Activated CD8-positive, alpha-beta T cell treated with anti-CD3 and anti-CD28 coated beads, Interleukin-2, amount 10 ng/mL, durations not matched to agents 7 days and 5 days (primary cell): ENCODE measurements at regions not wholly inside any gene's neighbourhood (a gene's known extent, or its start where the extent isn't known, plus 50 kb on each side); places are given as distances from the start of the nearest gene placed in this dataset.

ENCODE experiments used
- ATAC-seq: fragments of 150-1000 bp; cut with Tn5 transposase; one replicate; pipeline ENCODE4 v1.10.0; 2021; ENCODE audit warnings: moderate library complexity
- CTCF ChIA-PET: fragments of 350-600 bp; sonication (Branson Sonifier 250); formaldehyde crosslinking; loops from one replicate; lab custom pipeline; 2021; ENCODE audit warnings: antibody characterized with exemption; lab: Charles Lee
- POLR2A ChIA-PET: fragments of 350-600 bp; sonication (Branson Sonifier 250); formaldehyde crosslinking; loops from one replicate; lab custom pipeline; 2021; ENCODE audit warnings: antibody characterized with exemption; lab: Charles Lee
- DNase-seq: peaks from one replicate; pipeline ENCODE4 v3.0.0-alpha.2; 2020
- H3K27ac Mint-ChIP-seq: one replicate; pipeline ENCODE4 v1.8.0; 2021; ENCODE audit warnings: mild to moderate bottlenecking, mixed read lengths
- H3K27me3 Mint-ChIP-seq: one replicate; pipeline ENCODE4 v1.8.0; 2021; ENCODE audit warnings: low read depth, mixed read lengths
- H3K36me3 Mint-ChIP-seq: one replicate; pipeline ENCODE4 v1.8.0; 2021; ENCODE audit warnings: low read depth, mixed read lengths
- H3K4me1 Mint-ChIP-seq: one replicate; pipeline ENCODE4 v1.8.0; 2021; ENCODE audit warnings: low read depth, mixed read lengths
- H3K4me3 Mint-ChIP-seq: one replicate; pipeline ENCODE4 v1.8.0; 2021; ENCODE audit warnings: mild to moderate bottlenecking, mixed read lengths
- H3K9me3 Mint-ChIP-seq: one replicate; pipeline ENCODE4 v1.8.0; 2022; ENCODE audit warnings: mixed read lengths; ENCODE audit not compliant: insufficient read depth

DNA sequence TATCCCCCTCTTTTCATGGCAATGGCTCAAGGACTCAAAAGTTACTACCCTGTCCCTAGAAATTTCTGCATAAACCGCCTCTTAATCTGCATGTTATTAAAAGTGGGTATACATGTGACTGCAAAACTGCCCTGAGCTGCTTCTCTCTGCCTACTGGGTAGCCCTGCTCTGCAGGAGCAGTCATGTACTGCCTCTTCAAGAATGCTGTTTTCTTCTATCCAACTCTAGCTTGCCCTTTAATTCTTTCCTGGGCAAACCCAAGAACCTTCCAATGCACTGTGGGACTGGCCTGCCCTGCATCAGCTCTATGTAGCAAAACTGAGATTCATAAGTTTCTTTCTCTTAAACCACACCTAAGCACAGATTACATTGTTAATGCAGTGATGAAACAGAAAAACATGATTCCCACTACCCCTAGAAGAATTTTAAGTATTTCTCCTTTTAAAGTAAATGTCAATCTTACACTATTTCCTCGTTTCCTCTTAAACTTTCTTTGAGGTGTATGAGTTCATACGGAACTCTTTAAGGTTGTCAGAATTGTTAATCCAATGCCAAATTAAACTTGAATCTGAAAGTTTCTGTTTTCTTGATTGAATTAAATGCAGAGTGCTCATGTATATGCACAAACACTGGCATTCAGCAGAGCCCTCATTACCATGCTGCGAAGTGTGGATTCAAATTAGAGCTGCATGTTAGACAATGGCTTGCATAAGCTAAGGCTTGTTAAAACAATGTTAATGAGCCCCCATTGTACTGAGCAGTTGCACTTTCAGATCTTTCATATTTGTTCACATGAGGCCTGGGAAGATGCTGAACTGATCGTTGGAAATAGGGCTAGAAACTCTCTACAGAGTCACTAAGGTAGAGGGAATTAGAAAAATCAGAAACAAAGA, 669.9 kb upstream of the PCDH20 start:
- H3K9me3 Mint-ChIP-seq, result no peaks in the 10 kb centered on the region
- POLR2A ChIA-PET, result no interaction called here
- H3K27me3 Mint-ChIP-seq, result no peaks in the 10 kb centered on the region
- no peak for ATAC-seq
- no peaks in the 10 kb centered on the region for H3K36me3 Mint-ChIP-seq
- H3K4me3 Mint-ChIP-seq, result no peak overlapping the region
- no peak for DNase-seq
- H3K27ac Mint-ChIP-seq, result no peak overlapping the region
- H3K4me1 Mint-ChIP-seq, result no peaks in the 10 kb centered on the region
- CTCF ChIA-PET, result no interaction called here

- Mint-ChIP-seq H3K4me3 (no peak overlapping the region), H3K9me3 (no peaks in the 10 kb centered on the region), H3K4me1 (no peaks in the 10 kb centered on the region), H3K36me3 (no peaks in the 10 kb centered on the region), H3K27me3 (no peaks in the 10 kb centered on the region), H3K27ac (no peak overlapping the region)
- no peak for DNase-seq
- ChIA-PET CTCF (no interaction called here), POLR2A (no interaction called here)
- ATAC-seq, result no peak
Measured at GRCh38 chr13:62084728-62085127, 669.1 kb upstream of the PCDH20 start.

GRCh38 chr13:62067821-62068220, 652.2 kb upstream of the PCDH20 start:
- CTCF ChIA-PET, result no interaction called here
- H3K27ac Mint-ChIP-seq, result no peak overlapping the region
- H3K27me3 Mint-ChIP-seq, result no peaks in the 10 kb centered on the region
- no peak overlapping the region for H3K4me3 Mint-ChIP-seq
- POLR2A ChIA-PET, result no interaction called here
- DNase-seq (no peak), ATAC-seq (no peak)
- no peaks in the 10 kb centered on the region for H3K4me1 Mint-ChIP-seq
- no peaks in the 10 kb centered on the region for H3K36me3 Mint-ChIP-seq
- H3K9me3 Mint-ChIP-seq, result peaks cover 3% of the 10 kb centered on the region

- no peak overlapping the region for H3K27ac Mint-ChIP-seq
- H3K36me3 Mint-ChIP-seq, result no peaks in the 10 kb centered on the region
- ChIA-PET CTCF (no interaction called here), POLR2A (no interaction called here)
- H3K4me1 Mint-ChIP-seq, result no peaks in the 10 kb centered on the region
- H3K4me3 Mint-ChIP-seq, result no peak overlapping the region
- no peaks in the 10 kb centered on the region for H3K27me3 Mint-ChIP-seq
- DNase-seq (no peak), ATAC-seq (no peak)
- peaks cover 11% of the 10 kb centered on the region for H3K9me3 Mint-ChIP-seq
Measured at GRCh38 chr13:62065016-62065415, 649.4 kb upstream of the PCDH20 start.

GRCh38 chr13:62061751-62062150, 646.1 kb upstream of the PCDH20 start:
- Mint-ChIP-seq H3K9me3 (peaks cover 10% of the 10 kb centered on the region), H3K27me3 (no peaks in the 10 kb centered on the region), H3K36me3 (no peaks in the 10 kb centered on the region), H3K27ac (no peak overlapping the region), H3K4me3 (no peak overlapping the region), H3K4me1 (no peaks in the 10 kb centered on the region)
- CTCF ChIA-PET, result no interaction called here
- ATAC-seq (no peak), DNase-seq (no peak)
- POLR2A ChIA-PET, result no interaction called here

GRCh38 chr13:62060570-62060969, 644.9 kb upstream of the PCDH20 start:
- H3K4me1 Mint-ChIP-seq, result no peaks in the 10 kb centered on the region
- no peaks in the 10 kb centered on the region for H3K36me3 Mint-ChIP-seq
- ATAC-seq (no peak), DNase-seq (no peak)
- H3K4me3 Mint-ChIP-seq, result no peak overlapping the region
- peaks cover 8% of the 10 kb centered on the region for H3K9me3 Mint-ChIP-seq
- CTCF ChIA-PET, result no interaction called here
- POLR2A ChIA-PET, result no interaction called here
- H3K27me3 Mint-ChIP-seq, result no peaks in the 10 kb centered on the region
- H3K27ac Mint-ChIP-seq, result no peak overlapping the region

DNA sequence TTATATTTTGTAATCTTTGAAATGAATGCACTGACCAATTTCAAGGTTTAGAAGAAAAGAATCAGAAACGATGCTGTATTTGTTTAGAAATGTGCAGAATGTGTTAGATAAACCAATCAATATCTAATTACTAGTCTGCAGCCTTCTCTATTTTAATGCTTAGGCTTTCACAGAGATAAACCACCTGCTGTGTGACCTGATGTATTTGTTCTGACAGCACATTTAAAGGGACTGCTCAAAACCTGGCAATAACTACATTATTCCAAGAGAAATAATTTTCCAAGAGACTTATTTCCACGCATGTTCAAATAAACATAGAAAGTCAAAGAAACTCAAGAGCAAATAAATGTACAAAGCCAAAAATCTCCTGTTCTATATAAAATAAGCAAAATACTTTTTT, 641.6 kb upstream of the PCDH20 start:
- Mint-ChIP-seq H3K9me3 (peaks cover 16% of the 10 kb centered on the region), H3K27me3 (no peaks in the 10 kb centered on the region), H3K4me3 (no peak overlapping the region), H3K4me1 (no peaks in the 10 kb centered on the region), H3K27ac (no peak overlapping the region), H3K36me3 (no peaks in the 10 kb centered on the region)
- CTCF ChIA-PET, result no interaction called here
- DNase-seq (no peak), ATAC-seq (no peak)
- POLR2A ChIA-PET, result no interaction called here

DNA sequence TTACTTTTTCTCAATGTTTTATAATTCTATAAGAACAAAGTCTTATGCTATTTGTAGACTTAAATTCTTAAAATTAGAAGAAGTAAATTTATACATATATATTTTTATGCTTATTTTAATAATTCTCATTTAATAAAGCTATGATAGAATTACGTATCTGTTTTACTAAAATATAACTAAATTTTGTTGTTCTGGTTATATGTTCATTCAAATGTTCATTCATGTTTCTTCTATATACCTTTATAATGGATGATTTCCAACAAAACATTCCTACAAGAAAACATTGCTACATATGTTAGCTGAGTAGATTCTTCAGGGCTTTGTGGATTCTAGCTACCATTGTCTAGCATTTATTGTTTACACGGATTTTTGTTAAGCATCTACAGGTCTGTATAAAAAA, 634.3 kb upstream of the PCDH20 start:
- no peak overlapping the region for H3K27ac Mint-ChIP-seq
- peaks cover 18% of the 10 kb centered on the region for H3K9me3 Mint-ChIP-seq
- CTCF ChIA-PET, result no interaction called here
- POLR2A ChIA-PET, result no interaction called here
- ATAC-seq (no peak), DNase-seq (no peak)
- H3K4me3 Mint-ChIP-seq, result no peak overlapping the region
- no peaks in the 10 kb centered on the region for H3K4me1 Mint-ChIP-seq
- no peaks in the 10 kb centered on the region for H3K27me3 Mint-ChIP-seq
- H3K36me3 Mint-ChIP-seq, result no peaks in the 10 kb centered on the region

DNA sequence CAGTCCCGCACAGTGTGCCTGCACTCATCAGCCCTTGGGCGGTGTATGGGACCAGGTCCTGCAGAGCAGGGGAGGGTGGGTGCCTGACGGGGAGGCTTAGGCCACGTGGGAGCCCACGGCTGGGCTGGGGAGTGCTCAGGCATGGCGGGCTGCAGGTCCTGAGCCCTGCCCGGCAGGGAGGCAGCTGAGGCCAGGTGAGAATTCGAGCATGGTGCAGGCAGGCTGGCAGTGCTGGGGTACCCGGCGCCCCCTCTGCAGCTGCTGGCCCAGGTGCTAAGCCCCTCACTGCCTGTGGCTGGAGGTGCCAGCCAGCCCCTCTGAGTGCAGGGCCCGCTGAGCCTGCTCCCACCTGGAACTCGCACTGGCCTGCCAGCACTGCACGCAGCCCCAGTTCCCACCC, 630.9 kb upstream of the PCDH20 start:
- Mint-ChIP-seq H3K36me3 (no peaks in the 10 kb centered on the region), H3K4me1 (no peaks in the 10 kb centered on the region), H3K4me3 (no peak overlapping the region), H3K27ac (no peak overlapping the region), H3K9me3 (peaks cover 10% of the 10 kb centered on the region), H3K27me3 (no peaks in the 10 kb centered on the region)
- CTCF ChIA-PET, result no interaction called here
- ATAC-seq, result no peak
- DNase-seq, result no peak
- POLR2A ChIA-PET, result no interaction called here

DNA sequence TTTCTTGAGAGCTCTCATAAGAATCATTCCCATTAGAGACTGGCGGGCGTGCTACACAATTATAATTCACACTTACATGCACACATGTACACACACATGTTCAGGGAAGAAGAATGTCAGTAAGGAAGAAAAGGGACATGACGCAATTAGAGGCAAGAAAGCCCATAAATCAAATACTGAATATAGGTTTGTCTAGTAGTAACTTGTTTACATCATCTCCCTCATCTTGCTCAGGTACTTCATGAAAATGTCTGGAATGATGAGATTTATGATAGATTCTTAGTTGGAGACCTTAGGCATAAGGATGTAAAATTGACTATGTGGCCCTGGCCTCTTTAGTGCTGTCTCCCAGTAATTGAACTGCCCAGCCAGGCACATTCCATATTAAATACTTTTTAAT, 628.0 kb upstream of the PCDH20 start:
- DNase-seq (no peak), ATAC-seq (no peak)
- H3K36me3 Mint-ChIP-seq, result no peaks in the 10 kb centered on the region
- H3K4me3 Mint-ChIP-seq, result no peak overlapping the region
- CTCF ChIA-PET, result no interaction called here
- H3K27ac Mint-ChIP-seq, result no peak overlapping the region
- POLR2A ChIA-PET, result no interaction called here
- peaks cover 7% of the 10 kb centered on the region for H3K9me3 Mint-ChIP-seq
- H3K4me1 Mint-ChIP-seq, result no peaks in the 10 kb centered on the region
- H3K27me3 Mint-ChIP-seq, result no peaks in the 10 kb centered on the region

- Mint-ChIP-seq H3K4me3 (no peak overlapping the region), H3K4me1 (no peaks in the 10 kb centered on the region), H3K9me3 (peaks cover under 1% of the 10 kb centered on the region), H3K27me3 (no peaks in the 10 kb centered on the region), H3K27ac (no peak overlapping the region), H3K36me3 (no peaks in the 10 kb centered on the region)
- ChIA-PET POLR2A (no interaction called here), CTCF (no interaction called here)
- no peak for ATAC-seq
- DNase-seq, result no peak
Measured at GRCh38 chr13:62040806-62041205, 625.2 kb upstream of the PCDH20 start.

DNA sequence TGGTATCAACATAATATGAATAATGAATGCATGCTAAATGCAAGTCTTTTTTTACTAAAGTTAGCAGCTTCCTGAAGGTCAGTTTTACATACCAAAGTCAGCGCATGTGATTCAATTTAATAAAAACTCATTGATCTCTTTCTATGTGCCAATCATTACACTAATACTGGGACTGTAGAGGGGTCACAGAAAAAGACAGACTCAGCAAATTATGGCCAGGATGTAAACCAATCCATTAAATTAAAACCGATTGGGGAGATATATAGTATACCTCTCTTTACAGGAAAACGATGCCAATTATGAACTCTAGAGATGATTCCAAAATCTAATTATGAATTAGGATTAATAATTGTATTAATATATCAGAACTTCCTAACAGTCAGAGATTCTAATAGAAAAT, 624.4 kb upstream of the PCDH20 start:
- Mint-ChIP-seq H3K27ac (no peak overlapping the region), H3K27me3 (no peaks in the 10 kb centered on the region), H3K36me3 (no peaks in the 10 kb centered on the region), H3K9me3 (no peaks in the 10 kb centered on the region), H3K4me3 (no peak overlapping the region), H3K4me1 (no peaks in the 10 kb centered on the region)
- DNase-seq (no peak), ATAC-seq (no peak)
- POLR2A ChIA-PET, result no interaction called here
- CTCF ChIA-PET, result no interaction called here

DNA sequence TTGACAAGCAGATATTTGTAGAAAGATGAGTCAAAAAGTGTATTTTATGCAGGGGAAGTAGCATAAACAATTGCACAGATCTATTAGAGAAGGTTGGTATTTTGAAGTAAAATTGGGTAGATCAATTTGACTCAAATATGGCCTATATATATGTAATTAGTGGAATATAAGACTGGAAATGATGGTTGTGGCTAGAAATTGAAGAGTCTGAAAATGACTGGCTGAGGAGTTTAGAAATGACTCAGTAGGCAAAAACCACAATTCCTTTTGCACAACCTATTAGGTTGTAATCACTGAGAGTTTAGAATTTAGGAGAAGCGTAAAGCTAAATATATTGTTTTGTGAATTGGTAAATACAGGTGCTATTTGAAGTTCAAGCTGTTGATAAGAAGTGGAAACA, 622.6 kb upstream of the PCDH20 start:
- no peak overlapping the region for H3K27ac Mint-ChIP-seq
- no peak overlapping the region for H3K4me3 Mint-ChIP-seq
- no peak for DNase-seq
- ATAC-seq, result no peak
- no peaks in the 10 kb centered on the region for H3K4me1 Mint-ChIP-seq
- ChIA-PET CTCF (no interaction called here), POLR2A (no interaction called here)
- H3K36me3 Mint-ChIP-seq, result no peaks in the 10 kb centered on the region
- H3K27me3 Mint-ChIP-seq, result no peaks in the 10 kb centered on the region
- peaks cover 4% of the 10 kb centered on the region for H3K9me3 Mint-ChIP-seq
